Cerebellar nuclear complex (tissue), 1 donor: ENCODE measurements at regions not wholly inside any gene's neighbourhood (a gene's known extent, or its start where the extent isn't known, plus 50 kb on each side); places are given as distances from the start of the nearest gene placed in this dataset.
"Not testable (repeated sequence)": the region's sequence is repeated elsewhere in the genome, so short reads cannot be mapped to it uniquely, and the experiment has no call there.

Source experiments
- DNase-seq, 2 experiments: peaks; one replicate each; lab custom pipeline; 2025; lab: John Stamatoyannopoulos, UW

GRCh38 chr5:67575087-67575486, 378.5 kb upstream of the CD180 start:
- DNase-seq: no peak

GRCh38 chr5:67561151-67561932, 364.7 kb upstream of the CD180 start:
- DNase-seq: no peak

- no peak for DNase-seq
Observed at GRCh38 chr5:67552773-67553172, 356.2 kb upstream of the CD180 start.

- DNase-seq: no peak
Observed at GRCh38 chr5:67549947-67550346, 353.3 kb upstream of the CD180 start.

GRCh38 chr5:67549296-67549618, 352.7 kb upstream of the CD180 start:
- no peak for DNase-seq

- no peak for DNase-seq
Observed at GRCh38 chr5:67548520-67549295, 352.1 kb upstream of the CD180 start.

- DNase-seq: no peak
Observed at GRCh38 chr5:67547682-67548081, 351.1 kb upstream of the CD180 start.

GRCh38 chr5:67544942-67545341, 348.3 kb upstream of the CD180 start:
- DNase-seq: not testable (repeated sequence)

GRCh38 chr5:67543720-67544270, 347.2 kb upstream of the CD180 start:
- DNase-seq: no peak

- DNase-seq: no peak
Observed at GRCh38 chr5:67542479-67542878, 345.9 kb upstream of the CD180 start.

GRCh38 chr5:67541875-67542274, 345.3 kb upstream of the CD180 start:
- no peak for DNase-seq

- no peak for DNase-seq
Observed at GRCh38 chr5:67538855-67539506, 342.4 kb upstream of the CD180 start.

- no peak for DNase-seq
Observed at GRCh38 chr5:67537439-67538148, 341.0 kb upstream of the CD180 start.

- DNase-seq: no peak
Observed at GRCh38 chr5:67536866-67537265, 340.3 kb upstream of the CD180 start.

GRCh38 chr5:67530609-67531255, 334.1 kb upstream of the CD180 start:
- DNase-seq: peak in 1 of 2 experiments; percentile 34

- no peak for DNase-seq
Observed at GRCh38 chr5:67528953-67529352, 332.4 kb upstream of the CD180 start.

GRCh38 chr5:67526793-67527192, 330.2 kb upstream of the CD180 start:
- no peak for DNase-seq

- no peak for DNase-seq
Observed at GRCh38 chr5:67520161-67520908, 323.7 kb upstream of the CD180 start.

- DNase-seq: no peak
Observed at GRCh38 chr5:67518227-67518626, 321.6 kb upstream of the CD180 start.

GRCh38 chr5:67516948-67517565, 320.5 kb upstream of the CD180 start:
- no peak for DNase-seq
